ENCODE measurements at regions not wholly inside any gene's neighbourhood (a gene's known extent, or its start where the extent isn't known, plus 50 kb on each side); places are given as distances from the start of the nearest gene placed in this dataset.

- DNase-seq, result peak; percentile 13
These were observed 561.3 kb downstream of the DHX35 start for GRCh38 chr20:39523405-39523804.

GRCh38 chr20:39518654-39519053 lies 556.5 kb downstream of the DHX35 start:
- no peak for DNase-seq

GRCh38 chr20:39516964-39517363 lies 554.8 kb downstream of the DHX35 start:
- DNase-seq, result no peak

DNA sequence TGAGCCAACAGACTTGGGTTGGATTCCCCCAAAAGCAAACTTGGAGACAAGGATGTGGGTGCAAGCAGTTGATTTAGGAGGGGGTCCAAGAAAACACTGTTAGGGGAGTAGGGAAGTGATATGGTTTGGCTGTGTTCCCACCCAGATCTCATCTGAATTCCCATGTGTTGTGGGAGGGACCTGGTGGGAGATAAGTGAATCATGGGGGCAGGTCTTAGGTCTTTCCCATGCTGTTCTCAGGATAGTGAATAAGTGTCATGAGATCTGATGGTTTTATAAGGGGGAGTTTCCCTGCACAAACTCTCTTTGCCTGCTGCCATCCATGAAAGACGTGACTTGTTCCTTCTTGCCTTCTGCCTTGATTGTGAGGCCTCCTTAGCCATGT lies 542.6 kb downstream of the DHX35 start:
- no peak for DNase-seq

- no peak for DNase-seq
These were observed 542.0 kb downstream of the DHX35 start for GRCh38 chr20:39503902-39504709.

DNA sequence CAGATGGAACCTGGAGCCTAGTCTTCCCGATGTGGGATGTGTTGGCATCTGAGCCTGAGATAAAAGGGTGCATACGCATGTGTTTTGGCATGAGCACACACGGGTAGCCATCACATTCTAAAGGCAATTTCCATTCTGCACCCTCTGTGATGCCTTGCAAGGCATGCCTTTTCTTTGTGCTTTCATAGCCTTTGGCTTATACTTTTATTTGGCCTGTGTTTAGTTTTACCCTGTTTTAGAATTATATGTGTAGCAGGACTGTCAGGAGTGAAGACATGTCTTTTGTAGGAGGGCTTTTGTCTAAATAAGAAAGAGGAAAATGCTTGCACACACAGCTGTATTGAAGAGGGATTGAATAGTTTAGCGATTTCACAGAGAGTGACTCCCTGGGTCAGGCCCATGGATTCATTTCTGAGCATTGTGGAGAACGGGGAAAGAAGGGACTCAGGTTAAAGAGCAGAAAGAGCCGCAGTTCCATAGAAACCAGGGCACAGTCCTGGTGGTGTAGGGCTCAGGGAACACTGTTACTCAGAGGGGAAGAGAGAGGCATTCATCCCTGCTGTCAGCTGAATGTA lies 530.2 kb downstream of the DHX35 start:
- DNase-seq, result no peak

DNA sequence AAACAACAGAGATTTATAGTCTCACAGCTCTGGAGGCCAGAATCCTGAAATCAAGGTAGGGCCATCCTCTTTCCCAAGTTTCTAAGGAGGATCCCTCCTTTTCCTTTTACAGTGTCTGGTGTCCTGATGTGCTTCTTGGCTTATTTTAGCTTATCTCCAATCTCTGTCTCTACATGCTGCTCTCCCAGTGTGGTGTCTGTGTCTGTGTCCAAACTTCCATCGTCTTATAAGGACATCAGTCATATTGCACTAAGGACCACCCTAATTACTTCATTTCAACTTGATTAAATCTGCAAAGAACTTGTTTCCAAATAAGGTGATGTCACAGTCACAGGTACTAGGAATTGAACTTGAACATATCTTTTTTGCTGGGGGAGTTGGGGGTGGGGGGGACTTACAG lies 529.6 kb downstream of the DHX35 start:
- no peak for DNase-seq

GRCh38 chr20:39489986-39490560 lies 527.9 kb downstream of the DHX35 start:
- no peak for DNase-seq

- DNase-seq, result no peak
These were observed 518.3 kb downstream of the DHX35 start for GRCh38 chr20:39480276-39481043.

DNA sequence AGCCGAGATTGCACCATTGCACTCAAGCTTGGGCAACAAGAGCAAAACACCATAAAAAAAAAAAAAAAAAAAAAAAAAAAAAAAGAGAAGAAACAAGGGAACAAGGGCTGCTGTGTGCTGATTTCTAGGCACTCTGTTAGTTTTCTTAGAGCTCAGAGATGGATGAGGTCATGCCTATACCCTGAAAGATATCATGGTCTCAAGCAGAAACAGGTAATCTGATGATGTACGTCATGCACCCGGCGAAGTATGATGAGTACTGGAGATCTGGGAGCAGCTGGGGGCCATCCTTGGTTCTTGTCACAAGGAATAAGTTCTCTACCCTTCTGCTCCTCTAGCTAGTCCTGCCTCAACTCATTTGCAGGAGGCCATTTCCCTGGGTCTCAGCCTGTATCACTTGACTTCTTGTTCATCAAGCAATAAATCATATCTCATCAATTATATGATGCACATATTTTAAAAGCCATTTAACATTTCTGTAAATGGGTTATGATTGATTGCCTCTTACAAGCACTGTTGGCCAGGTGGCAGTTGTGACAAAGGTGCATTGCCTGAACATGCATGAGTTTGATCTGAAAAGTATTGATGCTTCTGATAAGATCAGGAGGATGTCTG lies 517.2 kb downstream of the DHX35 start:
- no peak for DNase-seq

DNA sequence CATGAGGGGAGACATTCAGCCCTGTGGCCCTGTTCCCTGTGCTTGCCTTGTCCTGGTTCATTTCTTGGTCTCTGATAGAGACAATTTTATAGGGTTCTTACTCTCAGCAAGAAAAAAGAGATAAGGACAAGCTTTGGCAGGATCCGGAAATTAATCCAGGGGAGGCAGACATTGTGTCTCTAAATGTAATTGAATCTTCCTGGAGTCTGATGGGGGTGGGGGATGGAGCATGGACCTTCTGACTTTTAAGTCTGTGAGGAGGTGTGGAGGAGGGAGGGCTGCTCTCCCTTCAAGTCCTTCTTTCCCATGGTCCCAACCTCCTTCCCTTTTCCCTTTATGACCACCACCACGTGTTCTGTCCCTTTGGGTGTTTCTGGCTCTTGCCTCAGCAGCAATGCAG lies 512.7 kb downstream of the DHX35 start:
- no peak for DNase-seq

- no peak for DNase-seq
These were observed 511.4 kb downstream of the DHX35 start for GRCh38 chr20:39473536-39473935.

- no peak for DNase-seq
These were observed 506.6 kb downstream of the DHX35 start for GRCh38 chr20:39468703-39469102.

- no peak for DNase-seq
These were observed 502.1 kb downstream of the DHX35 start for GRCh38 chr20:39464238-39464637.

GRCh38 chr20:39462416-39462945 lies 500.3 kb downstream of the DHX35 start:
- no peak for DNase-seq

- no peak for DNase-seq
These were observed 496.3 kb downstream of the DHX35 start for GRCh38 chr20:39458452-39458851.

GRCh38 chr20:39453890-39454289 lies 491.7 kb downstream of the DHX35 start:
- no peak for DNase-seq

GRCh38 chr20:39452583-39453340 lies 490.6 kb downstream of the DHX35 start:
- DNase-seq, result no peak

DNA sequence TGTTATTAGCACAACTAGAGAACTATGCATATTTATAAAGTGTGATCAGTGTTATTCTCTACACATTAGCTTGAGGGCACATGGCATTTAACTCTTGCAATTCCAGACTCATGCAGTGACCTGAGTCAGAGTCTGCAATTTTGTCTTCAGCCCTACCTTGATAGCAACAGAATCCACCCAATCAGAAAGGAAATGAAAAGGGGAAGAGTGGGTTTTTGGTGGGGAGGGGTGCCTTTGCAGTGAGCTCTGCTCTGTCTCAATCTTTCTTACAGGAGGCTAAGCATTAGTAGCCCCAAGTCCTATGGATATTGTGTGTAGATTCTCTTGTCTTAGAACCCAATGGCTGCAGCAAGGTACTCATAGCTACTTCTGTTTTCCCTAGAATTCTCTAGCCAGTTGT lies 489.2 kb downstream of the DHX35 start:
- no peak for DNase-seq

- DNase-seq, result no peak
These were observed 484.3 kb downstream of the DHX35 start for GRCh38 chr20:39446397-39446796.

GRCh38 chr20:39445095-39445494 lies 483.0 kb downstream of the DHX35 start:
- no peak for DNase-seq

GRCh38 chr20:39433466-39433865 lies 471.3 kb downstream of the DHX35 start:
- no peak for DNase-seq
